SK-N-MC (cell line): ENCODE measurements at regions not wholly inside any gene's neighbourhood (a gene's known extent, or its start where the extent isn't known, plus 50 kb on each side); places are given as distances from the start of the nearest gene placed in this dataset.

Experiments used
- DNase-seq: peaks from one replicate; pipeline ENCODE4 v3.0.0-alpha.2; 2011; ENCODE audit warnings: low read depth, low spot score
- H3K27ac ChIP-seq: fragments of 200-600 bp; sonication (generic); 2 replicates; pipeline ENCODE4 v1.5.1; 2016; ENCODE audit warnings: mixed run types
- H3K36me3 ChIP-seq: fragments of 200-600 bp; sonication (generic); 2 replicates; pipeline ENCODE4 v1.6.1; 2017; ENCODE audit warnings: antibody characterized with exemption, low read length, mixed read lengths; ENCODE audit not compliant: insufficient read depth
- H3K4me3 ChIP-seq: fragments of 200-600 bp; sonication (generic); 2 replicates; pipeline ENCODE4 v1.5.1; 2016
- H3K9ac ChIP-seq: fragments of 200-600 bp; sonication (generic); 2 replicates; pipeline ENCODE4 v1.8.0; 2017; ENCODE audit warnings: mixed run types, mixed read lengths; ENCODE audit not compliant: insufficient read length
- H3K9me3 ChIP-seq: fragments of 200-600 bp; sonication (generic); 2 replicates; pipeline ENCODE4 v1.6.1; 2017; ENCODE audit warnings: low read depth, mild to moderate bottlenecking, antibody characterized with exemption, low read length, moderate library complexity, mixed read lengths
- EZH2 ChIP-seq: fragments of 200-600 bp; sonication (generic); IDR thresholded peaks from one replicate; pipeline ENCODE4 v1.6.1; 2017; ENCODE audit warnings: antibody characterized with exemption
- FOXP2 ChIP-seq: optimal IDR thresholded peaks from 2 replicates; pipeline ENCODE3; 2011; ENCODE audit warnings: mild to moderate bottlenecking, moderate library complexity; ENCODE audit not compliant: insufficient read depth; ENCODE audit errors: extremely low read length, control extremely low read depth
- POLR2AphosphoS5 ChIP-seq: IDR thresholded peaks from 2 replicates; pipeline ENCODE4 v1.6.1; 2012; ENCODE audit warnings: mild to moderate bottlenecking, low read depth, low read length, borderline replicate concordance

DNA sequence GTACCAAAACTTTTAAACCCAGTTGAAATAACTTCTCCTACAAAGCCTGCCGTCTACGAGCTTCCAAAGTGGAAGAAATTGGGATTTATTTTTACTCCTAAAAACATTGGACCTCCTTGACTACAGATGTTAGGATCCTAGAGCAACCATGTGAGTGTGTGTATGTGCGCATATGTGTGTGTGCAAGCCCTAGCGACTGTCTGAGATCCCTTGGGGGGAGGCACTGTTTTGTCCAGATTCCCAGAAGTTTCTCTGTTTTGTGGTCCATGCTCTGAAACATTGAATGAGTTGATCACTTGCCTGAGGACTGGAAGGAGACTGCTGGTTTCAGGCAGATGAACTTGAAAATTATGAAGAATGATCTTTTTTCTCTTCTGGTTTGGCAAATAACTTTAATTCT lies 312.3 kb upstream of the ZNF32 start:
- Histone ChIP-seq H3K27ac (no peak overlapping the region), H3K9ac (no peak overlapping the region), H3K9me3 (no peaks in the 10 kb centered on the region), H3K4me3 (no peak overlapping the region), H3K36me3 (no peaks in the 10 kb centered on the region)
- DNase-seq: no peak
- TF ChIP-seq FOXP2: no peak
- no peak for TF ChIP-seq EZH2
- no peak for TF ChIP-seq POLR2AphosphoS5

DNA sequence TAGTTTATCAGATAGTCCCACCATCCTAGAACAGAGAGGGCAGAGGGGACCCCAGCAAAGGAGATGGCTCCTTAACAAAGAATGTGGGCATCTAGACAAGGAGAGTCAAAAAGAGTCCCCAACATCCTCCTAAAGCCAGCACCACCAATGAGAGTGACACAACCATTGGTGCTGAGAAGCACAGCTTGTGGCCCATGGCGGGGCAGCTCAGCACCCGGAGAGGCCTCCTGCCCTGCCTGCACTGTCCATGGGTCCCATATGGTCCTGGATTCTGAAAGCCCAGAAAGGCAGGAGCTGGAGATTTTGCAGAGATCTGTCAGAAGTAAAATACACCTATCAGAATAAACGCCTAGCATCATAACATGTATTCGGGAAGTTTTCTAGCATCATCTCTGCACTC lies 311.8 kb upstream of the ZNF32 start:
- Histone ChIP-seq H3K4me3 (no peak overlapping the region), H3K27ac (no peak overlapping the region), H3K9me3 (no peaks in the 10 kb centered on the region), H3K9ac (no peak overlapping the region), H3K36me3 (no peaks in the 10 kb centered on the region)
- no peak for TF ChIP-seq FOXP2
- DNase-seq: no peak

DNA sequence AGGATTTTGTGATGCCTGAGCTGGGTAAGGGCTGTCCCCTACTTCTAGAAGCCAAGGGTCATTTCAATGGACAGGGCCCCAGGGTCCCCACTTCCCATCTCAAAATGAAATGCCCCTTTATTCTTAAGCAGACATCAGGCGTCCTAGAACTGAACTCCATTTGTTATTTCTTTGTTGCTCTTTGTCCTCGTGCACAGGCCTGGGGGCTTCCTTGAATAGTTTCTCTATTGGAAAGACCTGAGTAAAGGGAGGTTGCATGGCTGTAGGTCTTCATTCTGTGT lies 311.4 kb upstream of the ZNF32 start:
- no peak overlapping the region for H3K9ac ChIP-seq
- DNase-seq: no peak
- TF ChIP-seq POLR2AphosphoS5 (no peak), FOXP2 (no peak), EZH2 (no peak)
- no peak overlapping the region for H3K4me3 ChIP-seq
- no peaks in the 10 kb centered on the region for H3K36me3 ChIP-seq
- H3K9me3 ChIP-seq: no peaks in the 10 kb centered on the region
- H3K27ac ChIP-seq: no peak overlapping the region

DNA sequence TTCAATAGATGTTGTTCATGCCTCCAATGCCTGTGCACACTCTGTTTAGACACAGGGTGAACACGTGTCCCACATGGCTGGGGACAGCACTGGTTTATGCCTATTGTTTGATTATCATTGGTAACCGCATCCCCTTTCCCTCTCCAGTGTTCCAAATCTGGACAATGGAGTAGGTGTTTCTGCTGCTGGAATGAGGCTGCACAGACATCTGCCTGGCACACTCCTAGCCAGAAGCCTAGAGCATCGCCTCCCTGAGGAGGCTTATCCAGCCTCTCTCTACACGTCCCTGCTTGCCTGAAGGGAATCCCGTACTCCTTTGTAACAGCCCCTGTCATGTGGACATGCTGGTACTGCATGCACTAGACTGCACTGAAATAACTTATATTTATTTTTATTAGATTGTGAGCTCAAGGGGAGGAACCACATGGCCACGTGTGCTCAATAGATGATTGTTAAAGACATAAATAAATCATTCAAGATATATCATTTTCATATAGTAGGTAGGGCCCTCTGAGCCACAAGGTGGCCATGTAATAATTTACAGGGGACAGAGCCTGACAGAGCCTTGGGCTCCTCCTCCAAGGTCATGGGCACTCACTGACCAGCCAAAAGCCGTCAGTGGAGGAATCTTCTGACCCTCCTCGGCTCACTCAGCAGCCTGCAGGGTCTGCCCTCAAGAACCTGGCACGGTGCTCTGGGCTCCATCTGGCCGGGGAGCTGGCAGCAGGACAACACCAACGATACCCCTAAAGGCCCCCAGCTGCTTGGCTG lies 310.9 kb upstream of the ZNF32 start:
- no peaks in the 10 kb centered on the region for H3K36me3 ChIP-seq
- no peak overlapping the region for H3K4me3 ChIP-seq
- no peaks in the 10 kb centered on the region for H3K9me3 ChIP-seq
- no peak overlapping the region for H3K27ac ChIP-seq
- no peak for TF ChIP-seq EZH2
- no peak for TF ChIP-seq FOXP2
- TF ChIP-seq POLR2AphosphoS5: no peak
- DNase-seq: no peak
- H3K9ac ChIP-seq: no peak overlapping the region

DNA sequence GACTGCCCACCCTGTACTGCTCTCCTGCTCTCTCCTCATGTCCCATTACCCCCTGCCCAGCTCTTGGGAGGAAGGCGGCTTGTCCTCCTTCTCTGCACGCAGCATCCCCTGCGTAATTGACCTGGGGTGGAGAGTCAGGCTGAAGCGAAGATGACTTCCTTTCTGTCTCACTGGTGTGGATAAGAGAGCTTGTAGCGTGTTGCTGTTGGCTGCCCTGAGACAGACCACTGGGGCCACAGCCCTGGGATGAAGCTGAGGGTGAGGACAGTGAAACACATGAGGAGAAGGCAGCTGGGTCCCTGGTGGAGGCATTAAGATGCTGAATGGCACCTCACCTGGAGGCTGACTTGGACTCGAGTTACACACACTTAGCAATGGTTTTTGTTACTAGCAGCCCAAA lies 310.3 kb upstream of the ZNF32 start:
- no peak for DNase-seq
- H3K9ac ChIP-seq: no peak overlapping the region
- TF ChIP-seq FOXP2 (no peak), POLR2AphosphoS5 (no peak), EZH2 (no peak)
- H3K4me3 ChIP-seq: no peak overlapping the region
- no peak overlapping the region for H3K27ac ChIP-seq
- H3K36me3 ChIP-seq: no peaks in the 10 kb centered on the region
- H3K9me3 ChIP-seq: no peaks in the 10 kb centered on the region

DNA sequence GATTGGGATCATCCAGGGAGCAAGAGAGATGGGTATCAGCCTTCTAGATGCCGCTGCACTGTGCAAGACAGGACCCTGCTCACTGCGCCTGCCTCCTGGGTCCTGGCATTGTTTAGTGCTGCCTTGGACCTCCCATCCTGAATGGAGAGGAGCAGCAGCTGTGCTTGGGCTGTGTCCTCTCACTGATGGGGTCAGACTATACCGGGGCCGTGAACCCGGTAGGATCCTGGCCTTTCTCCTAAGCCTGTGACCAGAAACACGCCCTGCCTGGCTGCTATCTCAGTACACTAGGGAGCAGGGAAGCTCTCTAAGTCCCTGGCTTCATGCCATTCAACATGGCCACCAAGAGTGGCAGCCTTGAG lies 309.4 kb upstream of the ZNF32 start:
- Histone ChIP-seq H3K36me3 (no peaks in the 10 kb centered on the region), H3K9ac (no peak overlapping the region), H3K9me3 (no peaks in the 10 kb centered on the region), H3K27ac (no peak overlapping the region), H3K4me3 (no peak overlapping the region)
- no peak for DNase-seq
- TF ChIP-seq EZH2 (no peak), POLR2AphosphoS5 (no peak)

DNA sequence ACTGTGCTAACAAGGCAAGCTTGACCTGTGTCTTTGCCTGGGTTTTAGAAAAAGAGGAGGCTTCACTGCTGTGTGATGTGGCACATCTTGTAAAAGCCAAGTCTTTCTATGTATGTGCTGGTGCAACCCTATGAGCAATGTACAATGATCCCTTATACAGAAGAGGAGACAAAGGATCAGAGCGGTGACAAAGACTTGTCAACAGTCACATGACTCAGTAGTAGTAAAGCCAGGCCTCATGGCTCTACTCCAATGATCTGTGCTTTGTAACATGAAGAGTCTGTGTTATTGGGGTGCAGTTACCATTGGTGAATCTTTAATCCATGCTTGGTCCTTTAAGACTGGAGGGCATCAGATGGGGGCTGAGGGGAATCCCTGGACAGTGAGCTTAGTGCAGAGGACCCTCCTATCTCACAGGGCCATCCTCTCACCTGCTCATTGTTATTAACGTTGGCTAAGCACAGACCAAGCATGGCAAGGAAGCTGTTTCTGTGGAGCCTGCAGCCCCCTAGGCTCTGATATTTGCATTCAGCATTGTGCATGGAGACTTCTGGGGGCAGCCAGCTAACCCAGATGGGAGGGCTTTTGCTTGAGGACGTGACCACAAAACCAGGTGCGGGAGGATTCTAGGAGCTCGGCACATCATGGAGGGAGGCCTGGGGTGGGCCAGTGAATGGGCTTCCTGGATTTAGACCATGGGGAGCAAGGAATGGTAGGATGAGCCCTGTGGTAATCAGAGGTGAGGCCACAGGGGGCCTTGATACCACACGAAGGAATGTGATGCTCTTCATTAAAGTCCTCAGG lies 308.8 kb upstream of the ZNF32 start:
- TF ChIP-seq POLR2AphosphoS5 (no peak), FOXP2 (no peak), EZH2 (no peak)
- Histone ChIP-seq H3K36me3 (no peaks in the 10 kb centered on the region), H3K9me3 (no peaks in the 10 kb centered on the region), H3K27ac (no peak overlapping the region), H3K9ac (no peak overlapping the region), H3K4me3 (no peak overlapping the region)
- DNase-seq: no peak

DNA sequence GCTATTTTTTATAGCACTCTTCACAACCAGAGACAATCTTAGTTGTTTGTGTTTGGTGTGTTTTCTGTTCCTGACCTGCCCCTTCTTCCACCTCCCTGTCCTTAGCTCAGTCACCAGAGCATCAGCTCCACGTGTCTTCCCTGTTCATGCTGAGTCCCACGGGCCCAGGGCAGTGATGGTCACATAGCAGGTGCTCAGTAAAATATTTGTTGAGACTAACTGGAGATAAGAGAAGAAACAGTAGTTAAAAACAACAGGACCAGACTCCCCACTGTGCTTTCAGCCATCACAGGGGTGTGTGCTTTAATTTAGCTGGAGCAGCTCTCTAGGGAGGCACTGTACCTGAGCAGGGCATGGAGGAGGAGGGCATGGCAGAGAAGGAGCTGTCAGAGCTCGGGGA lies 307.3 kb upstream of the ZNF32 start:
- H3K9ac ChIP-seq: no peak overlapping the region
- no peaks in the 10 kb centered on the region for H3K36me3 ChIP-seq
- no peak for DNase-seq
- H3K27ac ChIP-seq: no peak overlapping the region
- no peaks in the 10 kb centered on the region for H3K9me3 ChIP-seq
- H3K4me3 ChIP-seq: no peak overlapping the region
- TF ChIP-seq POLR2AphosphoS5 (no peak), EZH2 (no peak), FOXP2 (no peak)

DNA sequence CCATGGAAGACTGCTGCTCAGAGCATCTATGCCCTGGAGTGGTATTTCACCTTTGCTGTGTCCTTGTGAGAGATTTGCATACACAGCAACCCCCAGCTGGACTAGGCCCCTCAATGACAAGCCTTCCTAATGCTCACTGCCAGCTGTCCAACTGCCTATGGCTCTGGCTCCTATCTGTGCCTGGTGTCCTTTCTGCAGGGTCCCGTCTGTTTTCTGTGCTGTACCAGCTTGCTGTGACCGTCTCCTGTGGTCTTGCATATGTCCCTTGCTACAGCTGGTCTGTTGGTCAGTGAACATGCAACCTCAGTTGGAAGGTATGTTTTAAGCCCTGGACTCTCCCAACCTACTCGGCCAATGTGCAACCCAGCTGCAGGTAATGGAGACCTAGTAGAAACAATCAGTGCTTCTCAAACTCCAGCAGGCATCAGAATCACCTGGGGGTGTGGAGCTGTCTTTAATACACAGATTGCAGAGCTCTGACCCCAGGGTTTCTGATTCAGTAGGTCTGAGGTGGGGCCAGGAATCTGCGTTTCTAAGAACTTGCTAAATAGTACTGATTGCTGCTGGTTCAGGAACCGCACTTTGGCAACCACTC lies 306.4 kb upstream of the ZNF32 start:
- Histone ChIP-seq H3K9ac (no peak overlapping the region), H3K36me3 (no peaks in the 10 kb centered on the region), H3K9me3 (no peaks in the 10 kb centered on the region), H3K27ac (no peak overlapping the region), H3K4me3 (no peak overlapping the region)
- DNase-seq: no peak
- no peak for TF ChIP-seq EZH2
- TF ChIP-seq FOXP2: no peak
- TF ChIP-seq POLR2AphosphoS5: no peak

DNA sequence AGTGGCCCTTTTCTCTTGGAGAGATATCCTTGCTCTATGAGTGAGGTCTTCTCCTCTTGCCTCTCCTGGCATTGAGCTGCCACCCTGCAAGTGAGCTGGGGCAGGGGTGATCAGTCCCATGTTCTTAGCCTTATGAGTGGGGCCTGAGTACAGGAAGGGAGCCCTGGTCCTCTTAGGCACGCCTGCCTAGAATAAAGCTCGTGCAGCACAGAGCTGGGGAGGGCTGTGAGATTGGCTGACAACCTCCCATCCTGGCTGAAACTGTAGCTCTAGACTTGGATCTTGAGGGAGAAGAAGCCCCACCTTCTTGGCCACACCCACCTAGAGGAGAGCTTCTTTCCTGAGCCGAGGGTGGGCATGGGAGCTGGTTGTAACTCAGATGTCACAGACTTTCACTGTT lies 305.0 kb upstream of the ZNF32 start:
- Histone ChIP-seq H3K9ac (no peak overlapping the region), H3K9me3 (no peaks in the 10 kb centered on the region), H3K36me3 (no peaks in the 10 kb centered on the region), H3K4me3 (no peak overlapping the region), H3K27ac (no peak overlapping the region)
- TF ChIP-seq POLR2AphosphoS5: no peak
- no peak for TF ChIP-seq FOXP2
- no peak for TF ChIP-seq EZH2
- DNase-seq: no peak
